NOMO-1 treated with DMSO at 0.1 percent for 48 hours (cell line): ENCODE measurements at regions not wholly inside any gene's neighbourhood (a gene's known extent, or its start where the extent isn't known, plus 50 kb on each side); places are given as distances from the start of the nearest gene placed in this dataset.

ENCODE experiments used
- DNase-seq: peaks from one replicate; lab custom pipeline; 2025; ENCODE audit not compliant: unreplicated experiment; lab: John Stamatoyannopoulos, UW

DNA sequence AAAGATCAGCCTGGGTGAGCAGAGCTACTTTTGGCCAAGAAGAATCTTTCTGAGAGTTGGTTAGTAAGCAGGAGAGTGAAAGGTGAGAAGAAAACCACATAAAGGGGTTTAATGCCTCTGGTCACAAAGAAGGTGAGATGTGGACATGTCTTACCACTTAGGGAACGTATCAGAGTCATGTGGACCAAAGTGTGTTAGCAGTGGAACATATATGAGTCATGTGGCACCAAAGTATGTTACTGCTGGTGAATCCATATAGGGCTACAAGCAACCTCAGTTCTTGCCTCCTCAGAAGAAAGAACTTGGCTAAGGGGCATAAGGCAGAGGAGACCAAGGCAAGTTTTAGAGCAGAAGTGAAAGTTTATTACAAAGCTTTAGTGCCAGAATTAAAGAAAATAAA is 411.6 kb upstream of the NEGR1 start:
- DNase-seq, result no peak

DNA sequence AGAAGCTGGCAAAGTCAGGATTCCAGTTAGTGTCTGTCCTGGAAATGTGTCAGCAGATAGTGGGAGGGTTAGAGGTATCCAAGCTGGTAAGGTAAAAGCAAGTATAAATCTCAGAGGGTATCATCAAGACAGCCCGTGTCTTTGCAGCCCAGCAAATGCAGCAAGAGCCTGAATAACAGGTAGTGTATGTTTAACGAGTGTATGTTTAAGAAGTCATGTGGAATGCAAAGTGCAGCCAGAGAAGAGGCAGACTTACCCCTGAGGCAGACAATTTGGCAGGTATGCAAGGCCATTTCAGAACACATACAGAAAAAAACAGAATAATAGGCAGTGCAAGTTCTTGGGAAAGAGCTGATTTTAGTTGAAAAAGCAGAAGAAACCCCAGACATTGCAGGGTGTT is 411.0 kb upstream of the NEGR1 start:
- no peak for DNase-seq

DNA sequence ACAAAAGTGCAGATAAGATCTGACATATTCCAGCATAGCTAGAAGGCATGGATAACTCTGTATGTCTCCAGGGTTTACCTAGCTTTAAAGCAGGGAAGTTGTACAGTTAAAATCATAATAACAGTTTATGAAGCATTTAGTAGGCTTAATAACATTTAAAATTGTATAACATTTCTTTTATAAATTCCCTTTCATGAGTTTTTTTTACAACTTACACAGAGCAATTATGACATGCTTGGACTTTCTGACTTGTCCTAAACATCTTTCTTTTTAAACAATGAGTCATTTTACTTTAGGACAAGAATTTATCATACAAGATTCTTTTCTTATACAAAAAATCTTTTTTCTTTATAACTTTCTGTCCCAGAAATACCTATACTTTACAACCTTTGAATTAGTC is 408.5 kb upstream of the NEGR1 start:
- DNase-seq, result no peak

DNA sequence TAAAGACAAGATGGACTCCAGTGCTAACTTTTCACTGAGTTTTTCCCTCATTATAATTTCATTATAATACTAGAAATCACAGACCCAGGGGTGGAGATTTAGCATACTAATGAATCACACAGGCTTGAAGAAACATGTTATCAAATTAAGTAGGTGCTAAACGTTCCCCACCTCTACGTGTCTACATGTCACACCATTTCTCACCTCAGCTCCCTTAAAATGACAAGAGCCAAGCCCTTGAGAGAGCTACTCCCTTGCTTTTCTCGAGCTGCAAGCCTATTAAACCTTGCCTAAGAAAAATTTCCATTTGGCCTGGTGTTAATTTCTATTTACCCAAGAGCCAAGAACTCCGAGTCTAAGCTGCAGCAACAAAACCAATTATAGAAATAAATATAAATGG is 396.3 kb upstream of the NEGR1 start:
- no peak for DNase-seq

DNA sequence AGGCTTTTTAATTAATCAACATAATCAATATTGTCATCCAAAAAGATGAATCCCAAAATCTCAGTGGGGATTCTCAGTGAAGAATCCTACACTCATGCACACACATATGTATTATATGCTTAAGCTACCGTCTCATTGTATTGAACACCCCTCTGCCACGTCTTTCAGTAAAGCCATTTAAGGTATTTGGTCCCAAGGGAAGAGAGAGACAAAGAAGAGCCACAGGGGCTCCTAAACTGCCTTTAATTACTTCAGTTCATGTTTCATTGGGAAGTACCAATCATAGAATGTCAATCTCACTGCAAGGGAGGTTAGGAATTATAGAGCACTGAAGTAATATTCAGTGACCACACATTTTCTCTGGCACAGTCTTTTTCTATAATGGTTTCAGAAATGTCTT is 388.6 kb upstream of the NEGR1 start:
- DNase-seq, result no peak

DNA sequence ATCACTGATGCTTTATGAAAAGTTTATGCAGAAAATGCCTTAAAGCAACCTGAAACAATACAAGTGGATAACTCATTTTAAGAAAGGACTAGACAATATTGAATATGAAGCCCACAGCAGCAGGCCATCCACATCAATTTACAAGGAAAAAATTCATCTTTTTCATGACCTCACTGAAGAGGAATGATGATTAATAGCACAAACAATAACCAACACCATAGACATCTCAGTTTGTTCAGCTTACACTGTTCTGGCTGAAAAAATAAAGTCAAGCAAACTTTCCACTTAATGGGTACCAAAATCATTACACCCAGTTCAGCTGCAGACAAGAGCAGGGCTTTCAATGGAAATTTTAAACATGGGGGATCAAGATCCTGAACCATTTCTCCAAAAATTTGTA is 380.6 kb upstream of the NEGR1 start:
- no peak for DNase-seq

DNA sequence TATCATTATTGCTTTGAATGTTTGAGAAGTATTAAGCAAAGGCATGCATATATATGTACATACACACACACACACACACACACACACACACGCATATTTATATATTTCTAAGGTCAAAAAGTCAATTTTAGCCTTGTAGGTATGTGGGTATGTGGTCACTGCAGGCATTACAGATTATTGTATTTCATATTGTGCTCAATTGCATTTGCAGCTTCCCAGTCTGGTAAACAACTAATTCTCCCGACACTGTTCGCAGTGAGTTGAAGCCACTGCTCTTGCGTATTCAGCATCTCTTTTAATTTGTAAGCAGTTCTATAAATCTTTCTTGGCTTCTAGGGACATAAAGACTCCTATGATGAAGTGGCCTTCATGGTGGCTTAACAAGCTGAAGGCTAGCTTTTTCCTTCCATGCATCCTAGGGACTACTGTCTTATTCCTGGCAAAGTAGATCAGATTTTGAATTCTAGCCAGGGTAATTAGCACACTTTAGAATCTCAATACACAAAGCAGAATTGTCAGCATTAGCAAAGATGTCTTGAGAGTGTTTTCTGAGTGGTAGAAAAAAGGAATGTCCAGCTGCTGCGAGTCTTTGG is 368.6 kb upstream of the NEGR1 start:
- no peak for DNase-seq

DNA sequence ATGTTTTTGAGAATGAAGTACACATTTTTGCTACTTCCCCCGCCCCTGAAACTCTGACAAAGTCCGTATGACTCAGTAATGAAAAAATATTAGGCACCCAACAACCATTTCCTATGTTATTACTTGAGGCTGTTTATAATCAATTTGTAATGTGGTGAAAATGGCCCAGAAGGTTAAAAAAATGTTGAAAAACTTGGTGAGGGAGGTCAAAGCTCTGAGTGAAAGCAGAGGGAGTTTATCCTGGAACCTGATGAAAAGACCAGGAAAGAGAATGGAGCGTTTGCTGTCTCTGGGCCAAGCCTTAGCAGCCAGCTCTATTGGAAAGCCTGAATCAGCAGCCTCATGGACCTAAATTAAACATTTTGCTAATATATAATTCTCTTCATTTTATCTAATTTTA is 367.7 kb upstream of the NEGR1 start:
- DNase-seq, result no peak

DNA sequence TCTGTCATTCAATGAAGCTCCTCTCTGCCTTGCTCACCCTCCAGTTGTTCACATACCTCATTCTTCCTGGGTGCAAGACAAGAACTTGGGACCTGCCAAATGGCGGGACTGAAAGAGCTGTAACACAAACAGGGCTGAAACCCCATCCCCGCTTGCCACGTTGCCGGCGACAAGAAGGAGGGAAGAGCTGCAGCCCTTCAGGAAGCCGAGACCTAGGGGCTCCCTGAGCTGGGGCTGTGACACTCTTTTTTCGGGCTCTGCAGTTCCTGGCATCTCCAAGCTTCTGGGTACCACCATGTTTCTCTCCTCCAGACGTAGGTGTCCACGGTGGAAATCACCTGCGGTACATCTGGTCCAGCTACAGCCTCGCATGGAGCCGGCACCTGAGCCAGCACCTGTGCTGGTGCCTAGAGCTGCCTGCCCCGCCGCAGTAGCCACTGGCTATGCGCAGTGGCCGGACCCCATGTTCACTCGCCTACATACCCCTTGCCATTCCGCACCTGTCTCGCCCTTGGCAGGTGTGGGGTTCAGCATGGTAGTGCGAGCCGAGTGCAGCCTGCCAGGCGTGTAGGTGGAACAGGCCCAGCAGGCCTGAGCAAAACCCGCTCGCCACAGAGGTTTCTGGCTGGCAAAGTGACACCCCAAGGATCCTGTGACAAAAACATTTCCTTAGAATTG is 367.0 kb upstream of the NEGR1 start:
- no peak for DNase-seq

DNA sequence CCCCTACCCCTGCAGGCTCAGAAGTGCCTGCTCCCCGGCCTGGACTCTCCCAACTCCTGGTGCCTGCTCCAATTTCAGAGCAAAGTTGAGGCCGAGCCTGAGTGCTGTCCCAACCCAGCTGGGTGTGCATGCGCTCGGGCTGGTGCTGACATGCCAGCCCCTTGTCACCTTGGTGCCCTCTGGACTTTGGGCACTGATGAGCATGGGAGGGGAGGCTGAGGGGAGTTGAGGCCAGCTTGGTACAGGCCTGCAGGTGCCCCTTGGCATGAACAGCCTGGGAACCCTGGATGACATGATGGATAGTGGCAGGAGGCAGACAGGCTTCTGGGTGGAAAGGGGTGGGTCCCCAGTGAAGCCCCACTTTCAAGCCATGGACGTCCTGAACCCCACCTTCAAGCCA is 366.1 kb upstream of the NEGR1 start:
- no peak for DNase-seq

DNA sequence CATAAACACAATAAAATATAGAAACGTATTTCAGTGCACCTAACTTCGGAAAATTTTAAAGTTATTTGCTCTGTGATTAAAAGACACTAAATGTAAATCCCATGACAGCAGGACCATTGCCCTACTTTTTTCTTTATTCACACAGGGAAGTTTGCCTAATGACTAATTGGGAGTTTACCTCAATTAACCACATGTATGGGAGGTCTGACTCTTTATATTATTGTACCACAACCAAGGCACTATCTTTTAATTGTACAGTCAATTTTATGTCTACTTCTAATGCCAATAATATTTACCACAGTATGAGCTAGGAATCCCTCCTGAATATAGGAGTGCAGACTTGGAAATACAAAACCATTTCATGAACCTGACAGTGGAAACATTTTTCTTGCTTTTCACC is 360.8 kb upstream of the NEGR1 start:
- no peak for DNase-seq

DNA sequence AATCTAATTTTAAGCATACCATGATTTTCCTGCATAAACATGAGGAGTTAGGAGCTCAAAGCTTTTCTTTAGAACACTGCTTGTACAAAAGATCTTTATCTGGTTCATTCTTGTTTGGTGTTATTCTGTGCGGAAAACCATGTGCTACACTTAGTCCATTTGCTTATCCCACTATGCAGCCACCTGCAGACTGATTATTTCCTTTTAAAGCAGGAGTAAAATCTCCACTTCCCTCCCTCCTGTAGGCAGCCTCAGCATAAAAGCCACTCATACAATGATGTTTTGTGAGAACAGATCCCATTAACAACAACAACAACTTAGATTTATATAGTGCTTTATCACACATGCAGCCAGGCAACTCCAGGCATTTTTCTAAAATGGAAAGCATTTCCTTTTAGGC is 355.3 kb upstream of the NEGR1 start:
- DNase-seq, result no peak

DNA sequence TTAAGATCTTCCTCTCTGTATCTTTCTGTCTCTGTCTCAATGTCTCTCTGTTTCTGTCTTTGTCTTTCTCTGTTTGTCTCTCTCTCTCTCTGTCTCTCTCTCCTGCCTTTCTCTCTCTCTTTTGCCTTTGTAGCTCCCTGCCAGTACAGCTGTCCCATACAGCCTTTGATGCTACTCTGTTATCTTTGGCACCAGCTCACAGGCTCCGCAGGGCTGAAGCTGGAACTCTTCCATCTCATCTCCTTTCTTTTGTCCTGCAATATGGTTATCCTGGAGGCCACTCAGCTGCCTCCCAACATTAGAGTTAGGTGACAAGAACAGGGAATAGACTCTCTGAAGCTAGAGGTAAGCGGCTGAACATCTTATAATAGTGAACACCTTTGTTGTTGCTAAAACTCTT is 354.3 kb upstream of the NEGR1 start:
- no peak for DNase-seq

DNA sequence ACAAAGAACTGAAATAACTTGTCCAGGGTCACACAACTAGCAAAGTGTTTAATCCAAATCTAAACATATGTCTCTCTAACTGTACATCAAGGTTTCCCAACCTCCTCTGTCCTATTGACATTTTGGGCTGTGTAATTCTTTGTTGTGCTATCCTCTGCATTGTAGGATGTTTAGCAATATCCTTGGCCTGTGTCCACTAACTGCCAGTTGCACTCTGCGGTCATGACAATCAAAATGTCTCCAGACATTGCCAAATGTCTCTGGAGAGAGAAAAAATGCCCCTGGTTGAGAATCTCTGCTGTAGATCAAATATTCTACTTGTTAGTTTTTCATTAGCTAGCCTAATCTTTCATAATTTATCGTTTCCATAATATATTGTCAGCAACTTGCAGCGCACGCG is 353.4 kb upstream of the NEGR1 start:
- peak; percentile 95 for DNase-seq

DNA sequence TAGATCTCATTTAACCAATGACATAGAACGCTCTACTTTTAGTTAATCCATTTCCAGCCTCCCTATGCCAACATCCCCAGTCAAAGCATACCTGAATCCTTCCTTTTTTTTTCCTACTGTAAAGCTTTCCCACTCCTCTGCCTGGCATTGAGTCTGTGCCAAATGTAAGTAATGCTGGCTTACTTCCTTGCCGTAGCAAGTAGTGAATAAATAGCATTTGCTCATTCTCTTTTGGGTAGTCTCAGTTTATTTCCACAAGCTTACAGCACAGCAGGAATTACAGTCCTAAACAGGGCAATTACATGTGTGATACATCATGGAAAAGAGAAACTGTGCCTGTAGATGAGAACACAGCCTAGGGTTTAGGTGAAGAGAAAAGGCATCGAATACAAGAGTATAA is 352.6 kb upstream of the NEGR1 start:
- no peak for DNase-seq

DNA sequence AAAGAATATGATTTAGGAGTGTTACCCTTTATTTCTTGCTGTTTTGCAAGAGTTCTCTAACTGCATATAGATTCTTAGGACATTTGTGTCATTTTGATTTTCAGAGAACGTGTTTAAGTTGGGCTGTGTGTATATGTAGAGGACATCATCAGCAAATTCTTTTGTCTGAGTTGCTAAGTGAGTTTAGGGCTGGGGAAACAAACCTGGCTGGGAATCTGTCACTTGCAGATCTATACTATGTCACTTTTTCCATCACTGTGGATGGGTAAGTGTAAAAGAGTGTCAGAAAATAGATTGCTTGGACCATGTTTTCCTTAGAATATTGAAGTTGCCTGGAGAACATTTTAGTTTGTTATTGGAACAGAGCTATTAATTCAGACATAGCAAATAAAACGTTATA is 349.1 kb upstream of the NEGR1 start:
- peak; percentile 4 for DNase-seq

DNA sequence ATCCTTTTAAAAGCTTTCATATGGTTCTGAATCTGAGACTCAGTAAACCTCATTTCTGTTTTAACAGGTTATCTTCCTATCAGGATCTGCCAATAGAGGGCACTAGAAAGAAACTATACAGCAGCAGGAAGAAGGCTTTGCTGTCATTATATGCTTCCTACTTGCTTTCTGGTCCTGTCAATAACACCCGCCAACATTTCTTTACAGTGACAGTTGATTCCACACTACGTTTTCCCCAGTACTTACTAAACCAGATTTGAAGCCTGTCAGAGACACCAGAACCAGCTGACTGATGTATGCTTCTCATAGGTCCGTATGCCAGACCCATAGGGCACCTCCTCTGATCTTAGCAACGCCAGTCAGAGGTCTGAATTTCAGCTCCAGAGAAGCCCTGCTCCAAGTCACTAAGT is 341.0 kb upstream of the NEGR1 start:
- peak; percentile 80 for DNase-seq

DNA sequence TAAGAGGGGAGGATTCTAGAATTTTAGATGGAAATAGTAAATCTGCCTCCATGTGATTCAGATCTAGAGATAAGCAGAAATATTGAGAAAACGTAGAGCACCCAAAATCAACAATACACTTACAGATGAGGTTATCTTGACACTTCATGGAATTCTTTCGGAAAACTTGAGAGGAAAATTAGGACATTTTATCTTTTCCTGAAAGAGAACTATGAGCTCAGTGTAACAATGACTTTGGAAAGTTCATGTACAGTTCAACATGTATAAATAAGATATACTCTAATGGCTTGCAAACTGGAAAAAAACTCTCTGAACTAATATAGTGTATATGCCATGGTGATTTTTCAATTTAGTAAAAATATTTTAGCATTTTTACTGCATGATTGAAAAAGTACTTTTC is 338.1 kb upstream of the NEGR1 start:
- no peak for DNase-seq

DNA sequence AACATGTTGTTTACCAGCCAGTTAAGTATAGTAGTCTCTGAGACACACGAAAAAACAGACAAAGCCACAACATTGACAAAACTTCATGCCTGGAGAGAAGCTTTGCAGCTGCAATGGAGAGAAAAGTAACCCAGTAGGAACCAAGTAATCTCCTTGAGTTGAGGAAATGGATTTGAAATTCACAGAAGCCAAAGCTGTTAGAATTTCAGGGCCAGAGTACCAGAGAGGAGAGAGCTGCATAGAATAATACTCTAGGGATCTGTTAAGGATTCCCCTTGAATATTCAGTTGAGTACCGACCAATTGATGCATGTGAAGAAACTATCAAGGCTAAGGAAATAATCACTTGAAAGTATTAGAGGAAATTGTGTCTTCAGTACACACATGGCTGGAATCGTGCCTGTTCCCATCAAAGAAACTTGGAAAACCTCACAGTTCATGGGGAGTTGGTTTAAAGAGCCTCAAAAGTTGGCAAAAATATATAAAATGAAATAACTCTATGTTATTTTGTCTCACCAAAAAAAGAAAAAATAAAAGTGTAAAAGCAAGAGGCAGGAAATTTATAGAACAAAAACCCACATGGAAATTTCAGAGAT is 324.0 kb upstream of the NEGR1 start:
- no peak for DNase-seq

DNA sequence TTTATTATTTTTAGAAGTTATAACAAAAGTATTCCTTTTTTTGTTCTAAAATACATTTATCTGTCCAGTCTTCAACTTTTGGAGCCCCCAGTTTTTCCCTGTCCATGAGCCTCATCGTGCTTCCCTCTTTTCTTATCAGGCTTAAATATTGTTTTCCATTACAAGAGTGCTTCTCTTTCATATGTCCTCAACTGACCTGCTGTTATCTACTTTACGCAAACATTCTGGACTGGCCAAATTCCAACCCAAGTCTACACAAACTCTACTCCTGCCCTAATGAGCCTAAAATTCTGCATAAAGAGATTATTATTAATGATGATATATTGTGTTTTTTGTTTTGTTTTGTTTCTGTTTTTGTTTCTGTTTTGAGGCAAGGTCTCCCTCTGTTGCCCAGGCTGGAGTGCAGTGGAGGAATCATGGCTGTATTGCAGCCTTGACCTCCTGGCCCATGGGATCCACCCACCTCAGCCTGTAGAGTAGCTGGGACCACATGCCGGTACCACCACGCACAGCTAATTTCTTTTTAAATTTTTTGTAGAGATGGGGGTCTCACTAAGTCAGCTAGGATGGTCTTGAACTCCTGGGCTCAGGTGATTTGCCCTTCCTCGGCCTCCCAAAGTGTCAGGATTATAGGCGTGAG is 318.8 kb upstream of the NEGR1 start:
- DNase-seq, result no peak

DNA sequence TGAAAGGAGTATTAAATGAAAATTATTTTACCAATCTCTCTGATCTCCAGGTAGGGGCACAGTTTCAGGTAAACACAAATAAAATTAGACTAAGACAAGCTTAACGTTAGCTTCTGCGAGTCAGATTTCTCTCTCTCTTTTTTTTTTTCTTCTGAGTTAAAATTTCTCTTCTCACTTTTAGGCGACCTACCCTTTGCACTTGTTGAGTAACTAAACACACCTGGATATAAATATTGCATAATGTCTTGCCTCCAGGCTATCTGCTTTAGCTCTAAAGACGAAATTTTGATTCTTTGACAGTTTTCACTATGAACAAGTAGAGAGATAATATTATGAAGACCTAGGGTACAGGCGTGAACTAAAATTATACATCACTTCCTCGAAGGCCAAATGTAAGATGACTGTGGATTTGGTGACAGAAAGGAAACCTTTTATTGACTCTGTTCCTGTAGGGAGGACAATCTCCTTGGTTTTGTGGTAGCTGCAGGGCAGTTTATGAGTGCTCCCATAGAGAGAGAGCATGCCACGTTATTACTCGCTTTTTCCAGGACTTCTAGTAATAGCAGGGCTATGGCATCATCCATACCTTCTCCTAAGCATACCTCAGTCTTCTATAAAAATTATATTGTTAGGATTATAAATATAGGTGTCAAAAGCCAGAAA is 303.8 kb upstream of the NEGR1 start:
- DNase-seq, result no peak

DNA sequence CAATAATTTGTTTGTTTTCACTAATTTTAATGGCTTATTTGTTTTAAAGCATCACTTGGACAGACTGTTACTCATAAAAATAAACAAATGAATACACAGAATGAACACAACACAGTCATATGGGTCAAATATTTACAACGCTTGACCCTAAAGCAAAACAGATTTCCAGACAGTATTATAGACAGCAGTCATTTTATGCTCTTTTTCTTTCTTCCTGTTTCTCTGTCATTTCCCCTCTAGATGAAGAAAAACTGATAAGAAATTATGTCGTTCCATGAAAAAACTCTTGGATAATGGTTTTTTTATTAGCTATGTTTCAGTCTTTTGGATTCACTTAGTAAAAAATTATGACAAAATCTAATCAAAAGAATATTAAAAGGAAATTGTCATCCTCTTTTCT is 297.3 kb upstream of the NEGR1 start:
- DNase-seq, result no peak
